ENCODE measurements at regions not wholly inside any gene's neighbourhood (a gene's known extent, or its start where the extent isn't known, plus 50 kb on each side); places are given as distances from the start of the nearest gene placed in this dataset.

DNA sequence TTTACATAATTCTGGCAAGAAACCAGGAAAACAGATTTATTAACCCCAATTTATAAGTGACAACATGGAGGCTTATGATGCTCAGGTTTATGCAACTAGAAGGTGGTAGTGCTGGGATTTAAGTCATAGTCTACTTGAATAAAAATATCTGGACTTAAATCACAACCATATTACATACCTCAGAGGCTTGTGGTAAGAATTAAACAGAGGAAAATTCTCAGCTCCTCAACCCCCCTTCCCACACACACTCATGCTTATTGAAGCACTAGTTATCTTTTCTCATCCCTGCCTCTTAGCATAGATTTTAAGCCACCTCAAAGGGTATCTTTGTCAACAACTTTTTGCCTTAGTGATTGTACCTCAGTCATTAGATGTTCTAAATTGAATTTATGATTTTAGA is 731.0 kb downstream of the PRELID2 start:
- Histone ChIP-seq H2BK120ac (ENCODE audit: low read depth, low read length) (no peak overlapping the region), H3K18ac (ENCODE audit: low read depth, low read length) (no peak overlapping the region), H3K4me2 (ENCODE audit: low read depth, low read length) (no peak overlapping the region), H3K36me3 (ENCODE audit: control insufficient read depth, insufficient read depth, low read length) (no peaks in the 10 kb centered on the region), H2AFZ (replicated peaks; ENCODE audit: low read length, poor library complexity) (no peak overlapping the region), H3K9me1 (ENCODE audit: insufficient read depth, low read length) (no peaks in the 10 kb centered on the region), H3K79me1 (ENCODE audit: low read depth in 1 of 2, low read length in 2 of 2) (no peaks in the 10 kb centered on the region), H3K56ac (ENCODE audit: extremely low read depth, insufficient read depth, low read length) (no peak overlapping the region), H3K27ac (ENCODE audit: insufficient read depth, low read length) (no peak overlapping the region), H3K14ac (replicated peaks; ENCODE audit: low read depth, low read length) (no peak overlapping the region), H2AK5ac (ENCODE audit: low read depth, low read length) (no peak overlapping the region), H3K27me3 (ENCODE audit: control insufficient read depth, insufficient read depth, low read length) (no peaks in the 10 kb centered on the region), H2BK20ac (ENCODE audit: low read depth, low read length) (no peak overlapping the region), H4K91ac (ENCODE audit: insufficient read depth, low read depth, low read length) (no peak overlapping the region), H4K8ac (ENCODE audit: low read depth in 2 of 2, low read length in 2 of 2) (no peak overlapping the region), H3K4me3 (ENCODE audit: insufficient read depth, low read depth, low read length) (no peak overlapping the region), H4K20me1 (ENCODE audit: insufficient read depth, low read length) (no peaks in the 10 kb centered on the region), H2BK15ac (ENCODE audit: low read depth, low read length) (no peak overlapping the region), H2AK9ac (replicated peaks; ENCODE audit: low read depth, low read length, poor library complexity) (no peak overlapping the region), H4K5ac (ENCODE audit: low read depth, low read length) (no peak overlapping the region), H3K23ac (ENCODE audit: low read depth, low read length) (no peak overlapping the region), H3K4ac (ENCODE audit: low read depth, low read length) (no peak overlapping the region), H3K9me3 (ENCODE audit: control insufficient read depth, insufficient read depth, low read length) (no peaks in the 10 kb centered on the region), H3K9ac (ENCODE audit: low read depth, low read length) (no peak overlapping the region), H2BK5ac (ENCODE audit: low read depth, low read length, poor library complexity, severe bottlenecking) (no peak overlapping the region), H3K4me1 (ENCODE audit: control insufficient read depth, insufficient read depth, low read length) (no peaks in the 10 kb centered on the region)
- ChIA-PET POLR2A (ENCODE audit: unreplicated experiment) (no interaction called here), CTCF (no interaction called here)
- ATAC-seq (ENCODE audit: low read depth) (no peak), DNase-seq (peak; percentile 4)
- in situ Hi-C loops (cut with MboI; ENCODE audit: low sequenced_read_pairs) (no loop called here), dilution Hi-C loops (cut with HindIII; ENCODE audit: low sequenced_read_pairs, unreplicated experiment) (no loop called here), intact Hi-C loops (cut with micrococcal nuclease) (no loop called here)
- TF ChIP-seq RAD21 (IDR thresholded peaks at IDR 0.05; ENCODE audit: low read length) (no peak), RCOR1 (IDR thresholded peaks at IDR 0.05; ENCODE audit: insufficient replicate concordance, low read length) (no peak), SMC3 (IDR thresholded peaks at IDR 0.05; ENCODE audit: low read depth, low read length) (no peak)
- BruUV-seq (replicated peaks), result no TSS peak

Data from IMR-90 (cell line).